BJ (cell line): ENCODE measurements at regions not wholly inside any gene's neighbourhood (a gene's known extent, or its start where the extent isn't known, plus 50 kb on each side); places are given as distances from the start of the nearest gene placed in this dataset.

ENCODE experiments used
- CTCF ChIA-PET: fragments of 350-600 bp; formaldehyde crosslinking; extraction: SDS; loops from one replicate; lab custom pipeline; 2021; ENCODE audit warnings: antibody characterized with exemption, inconsistent platforms; lab: Yijun Ruan, JAX
- POLR2A ChIA-PET: fragments of 300-600 bp; sonication (Branson Sonifier 250); formaldehyde crosslinking; extraction: SDS; loops from one replicate; lab custom pipeline; 2021; ENCODE audit warnings: antibody characterized with exemption; lab: Charles Lee
- DNase-seq: peaks from one replicate; pipeline ENCODE4 v3.0.0-alpha.2; 2011; ENCODE audit warnings: low read depth
- H3K27me3 ChIP-seq: 2 replicates; pipeline ENCODE4 v1.6.0; 2011; ENCODE audit warnings: low read length; ENCODE audit not compliant: control insufficient read depth, insufficient read depth
- H3K36me3 ChIP-seq: 2 replicates; pipeline ENCODE4 v1.5.1; 2011; ENCODE audit warnings: low read length; ENCODE audit not compliant: control insufficient read depth, insufficient read depth
- H3K4me3 ChIP-seq: 2 replicates; pipeline ENCODE4 v1.5.1; 2011; ENCODE audit warnings: low read depth, mild to moderate bottlenecking, control low read depth, low read length
- CTCF ChIP-seq: IDR thresholded peaks from 2 replicates; pipeline ENCODE4 v1.5.1; 2011; ENCODE audit warnings: low read depth, mild to moderate bottlenecking, control low read depth, inconsistent platforms, low read length, moderate library complexity; ENCODE audit not compliant: insufficient read depth

GRCh38 chr5:38018016-38018415 lies 178.2 kb upstream of the GDNF start:
- no peak for TF ChIP-seq CTCF
- no peak for DNase-seq
- ChIA-PET POLR2A (no interaction called here), CTCF (no interaction called here)
- Histone ChIP-seq H3K36me3 (no peaks in the 10 kb centered on the region), H3K27me3 (peaks cover 2% of the 10 kb centered on the region), H3K4me3 (no peak overlapping the region)

- no peak for TF ChIP-seq CTCF
- no peak for DNase-seq
- ChIA-PET CTCF (no interaction called here), POLR2A (no interaction called here)
- Histone ChIP-seq H3K4me3 (no peak overlapping the region), H3K36me3 (no peaks in the 10 kb centered on the region), H3K27me3 (peaks cover 2% of the 10 kb centered on the region; the same call in 1 of the 2 replicates)
These were observed 173.3 kb upstream of the GDNF start for GRCh38 chr5:38013107-38013506.

DNA sequence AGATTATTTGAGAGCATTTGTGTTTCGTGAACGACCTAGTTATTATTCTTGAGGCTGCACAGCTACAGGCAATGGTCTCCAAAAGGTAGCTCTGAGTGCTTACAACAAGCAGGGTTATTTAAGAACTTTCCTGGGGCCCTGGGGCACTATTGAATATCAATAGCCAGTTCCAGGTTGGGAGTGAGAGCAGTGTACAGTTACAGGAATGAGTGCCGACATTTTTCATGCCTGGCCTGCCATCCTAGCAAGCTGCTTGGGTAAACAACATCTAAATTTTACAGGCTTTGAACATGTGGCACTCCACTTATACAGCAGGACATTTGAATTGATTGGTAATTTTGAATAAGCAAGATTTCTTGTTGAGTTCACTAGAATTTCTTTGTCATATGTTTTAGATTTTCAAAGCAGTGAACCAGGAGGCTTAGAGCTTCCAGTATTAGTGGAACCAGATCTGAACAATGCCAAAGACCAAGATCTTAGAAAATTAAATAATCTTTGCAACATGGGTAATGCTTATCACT lies 171.9 kb upstream of the GDNF start:
- Histone ChIP-seq H3K27me3 (peaks cover 2% of the 10 kb centered on the region; the same call in 1 of the 2 replicates), H3K4me3 (no peak overlapping the region), H3K36me3 (no peaks in the 10 kb centered on the region)
- ChIA-PET POLR2A (no interaction called here), CTCF (no interaction called here)
- no peak for DNase-seq
- TF ChIP-seq CTCF: no peak

DNA sequence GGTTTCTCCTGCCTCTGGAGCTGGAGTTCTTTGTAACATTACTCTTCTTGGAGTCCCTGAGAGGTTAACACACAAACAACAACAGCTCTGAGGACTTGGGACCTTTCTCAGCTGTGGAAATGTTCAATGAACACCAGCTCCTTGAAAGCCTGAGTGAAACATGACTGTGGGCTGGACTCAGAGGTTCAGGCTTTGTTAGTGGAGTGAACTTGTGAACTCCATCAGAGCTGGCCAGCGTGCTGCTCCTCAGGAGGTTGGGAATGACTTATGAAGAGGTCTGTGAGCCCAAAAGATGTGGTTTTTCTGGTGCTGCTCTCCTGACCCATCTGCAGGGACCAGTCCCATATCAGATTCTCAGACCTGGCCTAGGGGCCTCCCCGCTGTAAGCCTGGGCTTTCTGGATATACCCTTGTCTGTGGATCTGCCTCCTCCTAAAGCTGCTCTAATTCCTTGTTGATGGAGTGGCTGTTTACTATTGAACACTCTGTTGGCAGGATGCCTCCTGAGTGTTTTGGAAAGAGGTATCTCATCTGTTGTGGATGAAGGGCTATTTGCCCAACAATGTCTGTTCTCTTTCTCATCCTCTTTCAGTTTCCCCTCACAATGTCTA lies 170.0 kb upstream of the GDNF start:
- POLR2A ChIA-PET: no interaction called here
- Histone ChIP-seq H3K4me3 (no peak overlapping the region), H3K36me3 (no peaks in the 10 kb centered on the region), H3K27me3 (no peaks in the 10 kb centered on the region; the same call in 1 of the 2 replicates)
- no peak for DNase-seq
- CTCF ChIA-PET: interaction anchor here (0.5 kb wide), 1 partner anchor 33 kb away, joined by 3 read pairs; no protein-coding TSS in a partner anchor
- TF ChIP-seq CTCF: no peak

GRCh38 chr5:38008198-38008597 lies 168.4 kb upstream of the GDNF start:
- no peak for TF ChIP-seq CTCF
- ChIA-PET POLR2A (no interaction called here), CTCF (no interaction called here)
- no peaks in the 10 kb centered on the region for H3K36me3 ChIP-seq
- no peak for DNase-seq
- H3K27me3 ChIP-seq: no peaks in the 10 kb centered on the region; the same call in 1 of the 2 replicates
- H3K4me3 ChIP-seq: no peak overlapping the region
